SU-DHL-6 (cell line): ENCODE measurements at regions not wholly inside any gene's neighbourhood (a gene's known extent, or its start where the extent isn't known, plus 50 kb on each side); places are given as distances from the start of the nearest gene placed in this dataset.

ENCODE experiments used
- CTCF ChIP-seq: fragments of 200-600 bp; sonication (generic); IDR thresholded peaks from one replicate; pipeline ENCODE4 v1.5.1; 2017; ENCODE audit warnings: antibody characterized with exemption, mild to moderate bottlenecking, low read length, moderate library complexity; ENCODE audit not compliant: insufficient read depth, poor library complexity, severe bottlenecking
- EZH2phosphoT487 ChIP-seq: fragments of 200-600 bp; sonication (generic), shearing (Covaris generic); conservative IDR thresholded peaks from 2 replicates; pipeline ENCODE4 v1.6.1; 2018; ENCODE audit warnings: mild to moderate bottlenecking, antibody characterized with exemption, low read length, moderate library complexity, mixed read lengths

GRCh38 chr3:117820658-117821299 is 1111.2 kb downstream of the TUSC7 start:
- no peak for TF ChIP-seq CTCF
- no peak for TF ChIP-seq EZH2phosphoT487
